ENCODE measurements at regions not wholly inside any gene's neighbourhood (a gene's known extent, or its start where the extent isn't known, plus 50 kb on each side); places are given as distances from the start of the nearest gene placed in this dataset.

GRCh38 chr4:62301500-62301899, 1101.4 kb downstream of the ADGRL3 start:
- no peak for FAIRE-seq

GRCh38 chr4:62293551-62293950, 1093.4 kb downstream of the ADGRL3 start:
- no peak for FAIRE-seq

DNA sequence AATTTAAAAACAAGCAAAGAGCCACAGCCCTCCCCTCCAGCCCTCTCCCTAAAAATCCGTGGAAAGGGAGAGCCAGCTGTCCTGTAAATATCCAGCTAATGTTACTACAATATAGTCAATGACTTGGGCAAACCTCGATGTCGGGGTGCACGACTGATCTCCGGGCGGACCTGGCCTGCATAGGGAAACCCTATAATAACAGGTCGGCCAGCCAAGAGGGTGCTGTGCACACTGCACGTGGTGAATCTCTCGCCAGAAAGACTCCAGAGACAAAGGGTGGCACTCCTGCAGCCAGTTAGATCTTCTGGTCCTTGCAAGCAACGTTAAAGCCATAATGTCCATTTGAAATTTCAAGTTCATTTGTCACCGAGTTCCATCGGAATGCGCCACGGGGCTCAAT, 1092.8 kb downstream of the ADGRL3 start:
- FAIRE-seq, result no peak

- no peak for FAIRE-seq
Observed at GRCh38 chr4:62288808-62289541, 1088.8 kb downstream of the ADGRL3 start.

- no peak for FAIRE-seq
Observed at GRCh38 chr4:62285026-62285425, 1084.9 kb downstream of the ADGRL3 start.

- peak; percentile 31 for FAIRE-seq
Observed at GRCh38 chr4:62279689-62280088, 1079.6 kb downstream of the ADGRL3 start.

DNA sequence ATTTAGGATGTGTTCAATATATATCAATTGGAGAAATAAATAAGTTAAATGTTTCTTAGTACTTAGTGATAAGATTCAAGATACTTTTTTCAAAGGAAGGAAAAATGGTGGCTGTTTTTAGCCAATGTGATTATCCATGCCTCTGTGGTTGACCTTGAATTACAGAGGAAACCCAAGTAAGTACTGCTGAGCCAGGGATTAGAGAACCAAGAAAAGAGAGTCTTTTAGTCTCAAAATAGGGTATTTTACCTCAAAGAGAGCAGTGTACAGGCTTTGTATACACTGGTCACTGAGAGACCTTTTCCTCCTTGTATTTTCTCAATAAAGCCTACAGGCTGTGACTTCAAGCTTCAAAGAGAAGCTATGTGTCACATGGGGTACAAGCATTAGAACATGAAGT, 1075.3 kb downstream of the ADGRL3 start:
- FAIRE-seq, result no peak

- no peak for FAIRE-seq
Observed at GRCh38 chr4:62274782-62275181, 1074.7 kb downstream of the ADGRL3 start.

- FAIRE-seq, result no peak
Observed at GRCh38 chr4:62271107-62271506, 1071.0 kb downstream of the ADGRL3 start.

DNA sequence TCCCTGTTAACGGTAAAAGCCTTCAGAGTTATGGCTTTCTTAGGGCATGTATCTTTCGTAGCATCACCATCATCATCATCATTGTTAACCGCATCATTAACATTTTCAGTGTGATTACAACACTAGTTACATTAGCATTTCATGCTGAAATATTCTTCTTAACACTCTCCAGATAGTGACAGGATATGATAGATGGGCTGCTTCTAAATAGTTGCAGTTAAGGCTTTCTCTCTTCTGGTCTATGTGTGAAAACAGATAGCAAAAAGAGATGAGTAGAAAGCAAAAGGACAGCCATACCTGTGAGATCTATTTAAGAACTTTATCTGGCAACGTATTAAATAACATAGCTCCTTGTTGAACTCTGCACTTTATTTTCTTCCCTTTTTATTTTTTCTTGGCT, 1069.8 kb downstream of the ADGRL3 start:
- no peak for FAIRE-seq

- no peak for FAIRE-seq
Observed at GRCh38 chr4:62263454-62263853, 1063.3 kb downstream of the ADGRL3 start.

DNA sequence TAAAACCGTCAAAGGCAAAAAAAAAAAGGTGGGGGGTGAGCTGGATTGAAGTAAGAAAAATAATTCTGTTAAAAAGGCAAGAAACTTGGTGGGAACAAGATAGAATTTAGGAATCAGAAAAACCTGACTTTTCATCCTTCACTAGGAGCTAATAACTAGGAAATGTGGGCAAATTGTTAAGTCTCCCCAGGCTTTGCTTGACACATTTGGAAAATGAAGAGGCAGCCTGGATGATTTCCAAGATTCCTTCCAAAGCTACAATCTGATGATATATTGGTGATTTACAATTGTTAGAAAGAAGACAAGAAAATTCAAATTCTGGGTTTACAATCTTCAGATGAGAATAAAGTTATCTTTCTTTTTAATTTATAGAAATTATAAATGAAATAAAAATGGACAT, 1062.5 kb downstream of the ADGRL3 start:
- FAIRE-seq, result no peak

DNA sequence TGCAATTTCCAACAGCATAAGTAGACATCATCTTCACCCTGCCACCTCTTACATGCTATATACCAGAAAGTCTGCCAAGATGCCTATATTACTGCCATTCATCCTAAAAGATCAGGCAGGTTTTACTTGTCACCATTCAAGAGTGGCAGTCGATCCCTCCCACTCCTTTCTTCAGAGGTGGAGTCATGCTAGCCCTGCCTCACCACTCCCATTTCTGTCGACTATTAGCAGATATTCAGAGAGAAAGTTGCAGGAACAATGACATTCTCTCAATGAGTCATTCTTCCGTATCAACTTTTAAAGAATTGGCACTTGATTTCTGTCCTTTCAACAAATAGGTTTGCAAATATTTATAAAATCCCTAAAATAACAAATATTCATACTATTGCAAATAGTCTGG, 1060.1 kb downstream of the ADGRL3 start:
- FAIRE-seq, result no peak

DNA sequence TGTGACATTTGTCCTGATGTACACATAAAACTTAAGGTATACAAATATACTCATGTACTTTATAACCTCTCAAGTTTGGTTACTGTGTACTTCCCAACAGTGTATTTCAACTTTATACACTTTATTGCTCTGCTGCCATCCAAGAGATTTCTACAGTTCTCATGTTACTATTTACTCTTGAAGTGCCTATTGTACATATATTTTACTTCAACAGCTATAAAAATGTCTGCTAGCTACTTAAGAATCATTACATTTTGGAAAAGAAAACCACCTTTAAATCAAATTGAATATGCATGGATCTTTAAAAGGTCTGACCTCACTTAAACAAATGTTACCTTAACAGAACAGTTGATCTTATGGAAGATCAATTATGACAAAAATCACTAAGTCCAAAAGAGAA, 1056.4 kb downstream of the ADGRL3 start:
- FAIRE-seq, result no peak

GRCh38 chr4:62252728-62253127, 1052.6 kb downstream of the ADGRL3 start:
- no peak for FAIRE-seq

- FAIRE-seq, result no peak
Observed at GRCh38 chr4:62250100-62250499, 1050.0 kb downstream of the ADGRL3 start.

- no peak for FAIRE-seq
Observed at GRCh38 chr4:62243895-62244294, 1043.8 kb downstream of the ADGRL3 start.

DNA sequence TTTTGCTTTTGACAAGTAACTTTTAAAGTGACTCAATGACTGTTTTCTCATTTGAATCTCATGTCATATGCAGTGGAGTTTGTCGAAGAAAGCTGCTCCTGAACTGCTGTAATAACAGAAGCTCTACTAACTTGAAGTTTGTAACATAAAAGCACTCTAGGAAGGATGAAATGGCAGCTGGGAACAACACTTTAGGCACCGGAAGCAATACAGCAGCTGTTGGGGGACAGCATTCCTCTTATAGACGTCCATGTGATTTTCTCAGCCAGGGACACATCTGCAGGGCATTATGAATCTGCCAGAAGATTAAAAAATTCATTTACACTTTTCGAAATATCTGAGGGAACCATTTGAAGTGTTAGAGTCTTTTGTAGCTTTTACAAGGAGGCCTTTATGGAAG, 1035.8 kb downstream of the ADGRL3 start:
- FAIRE-seq, result no peak

GRCh38 chr4:62232814-62233213, 1032.7 kb downstream of the ADGRL3 start:
- FAIRE-seq, result no peak

GRCh38 chr4:62231994-62232393, 1031.9 kb downstream of the ADGRL3 start:
- FAIRE-seq, result no peak

GRCh38 chr4:62226082-62226481, 1026.0 kb downstream of the ADGRL3 start:
- no peak for FAIRE-seq

DNA sequence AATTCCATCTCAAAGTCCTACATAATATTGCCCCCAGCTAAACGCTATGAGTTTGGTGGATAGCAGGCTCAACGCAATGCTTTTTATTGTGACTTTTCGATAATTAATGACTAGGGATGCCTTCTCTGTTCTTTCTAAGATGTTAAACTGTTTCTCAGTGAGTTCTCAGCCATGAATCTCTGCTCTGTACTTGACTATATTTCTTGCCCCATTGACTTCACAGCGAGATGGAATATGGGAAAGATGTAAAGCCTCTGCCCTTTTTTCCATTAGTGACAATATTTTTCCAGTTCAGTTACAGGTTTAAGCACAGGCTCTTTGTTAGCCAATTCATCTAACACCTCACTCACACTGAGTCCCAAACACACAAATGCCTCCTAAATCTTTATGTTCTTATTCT, 1022.0 kb downstream of the ADGRL3 start:
- FAIRE-seq, result no peak

DNA sequence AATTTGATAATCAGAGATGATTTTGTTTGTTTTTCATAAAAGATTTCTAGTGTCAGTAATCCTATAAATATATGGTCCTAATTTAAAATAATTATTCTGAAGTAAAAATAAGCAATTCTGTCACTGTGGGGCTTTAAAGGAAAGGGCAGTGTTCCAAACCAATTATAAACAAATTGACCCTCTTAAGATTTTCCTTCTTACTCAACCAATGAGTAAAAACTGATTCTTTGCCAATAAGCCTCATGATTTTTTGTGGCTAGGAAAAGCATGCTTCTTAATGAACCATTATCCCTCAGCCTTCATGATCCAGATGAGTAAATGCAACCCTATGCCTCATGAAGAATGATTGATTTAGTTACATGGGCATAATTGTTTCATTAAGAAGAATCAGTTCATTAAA, 1010.4 kb downstream of the ADGRL3 start:
- no peak for FAIRE-seq

- no peak for FAIRE-seq
Observed at GRCh38 chr4:62209757-62210485, 1009.8 kb downstream of the ADGRL3 start.

GRCh38 chr4:62208921-62209320, 1008.8 kb downstream of the ADGRL3 start:
- no peak for FAIRE-seq
